GM21515 (cell line): ENCODE measurements at regions not wholly inside any gene's neighbourhood (a gene's known extent, or its start where the extent isn't known, plus 50 kb on each side); places are given as distances from the start of the nearest gene placed in this dataset.
"Not testable (repeated sequence)": the region's sequence is repeated elsewhere in the genome, so short reads cannot be mapped to it uniquely, and the experiment has no call there.

Source experiments
- ATAC-seq: cut with Tn5 transposase; IDR thresholded peaks from one replicate; pipeline ENCODE4 v1.9.1; 2021; ENCODE audit not compliant: unreplicated experiment

DNA sequence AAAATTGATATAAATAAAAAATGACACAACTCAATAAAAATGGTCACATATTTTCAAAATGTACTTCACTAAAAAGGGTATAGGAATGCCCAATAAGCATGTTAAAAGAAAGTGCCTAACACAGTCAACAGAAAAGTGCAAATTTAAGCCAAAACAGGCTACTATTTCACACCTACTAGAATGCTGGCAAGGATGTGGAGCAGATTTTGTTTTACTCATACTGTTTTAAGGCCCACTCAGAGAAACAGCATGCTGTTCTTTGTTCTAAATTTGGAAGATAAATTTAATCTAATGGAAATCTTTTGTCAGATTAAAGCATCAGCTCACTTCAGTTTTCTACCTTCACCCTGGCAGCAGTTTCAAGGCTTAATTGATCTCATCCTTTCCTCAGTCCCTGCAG lies 576.8 kb upstream of the HS3ST1 start:
- ATAC-seq: no peak

DNA sequence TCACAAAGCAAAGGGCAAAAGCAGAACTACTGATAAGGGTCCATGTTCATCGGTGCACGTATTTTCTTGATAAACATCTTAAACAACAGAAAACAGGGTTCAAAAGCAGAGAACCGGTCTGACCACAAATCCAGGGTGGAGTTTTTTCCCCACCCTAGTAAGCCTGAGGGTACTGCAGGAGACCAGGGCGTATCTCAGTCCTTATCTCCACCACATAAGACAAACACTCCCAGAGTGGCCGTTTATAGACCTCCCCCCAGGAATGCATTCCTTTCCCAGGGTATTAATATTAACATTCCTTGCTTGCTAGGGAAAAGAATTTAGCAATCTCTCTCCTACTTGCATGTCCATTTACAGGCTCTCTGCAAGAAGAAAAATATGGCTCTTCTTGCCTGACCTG lies 567.9 kb upstream of the HS3ST1 start:
- ATAC-seq: not testable (repeated sequence)

DNA sequence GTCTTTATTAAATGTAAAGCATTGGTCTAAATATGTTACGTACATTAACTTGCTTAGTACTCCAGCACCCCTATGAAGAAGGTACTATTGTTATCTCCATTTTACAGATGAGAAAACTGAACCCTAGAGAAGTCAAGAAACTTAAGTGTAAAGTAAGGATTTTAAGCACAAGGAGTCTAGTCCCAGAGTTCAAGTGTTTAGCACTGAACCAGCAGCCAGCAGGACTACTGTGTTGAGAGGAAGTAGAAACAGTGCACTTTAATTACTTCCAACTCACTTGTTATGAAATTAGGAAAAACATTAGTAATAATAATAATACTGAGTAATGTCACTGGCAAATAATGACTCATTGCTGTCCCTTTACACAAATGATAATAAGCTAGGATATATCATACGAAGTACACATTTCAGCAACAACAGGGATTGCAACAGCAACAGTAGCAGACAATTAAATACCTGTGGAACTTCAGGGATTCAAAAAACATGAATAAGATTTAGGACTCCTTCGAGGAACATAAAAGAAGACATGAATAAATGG lies 548.1 kb upstream of the HS3ST1 start:
- ATAC-seq: no peak

DNA sequence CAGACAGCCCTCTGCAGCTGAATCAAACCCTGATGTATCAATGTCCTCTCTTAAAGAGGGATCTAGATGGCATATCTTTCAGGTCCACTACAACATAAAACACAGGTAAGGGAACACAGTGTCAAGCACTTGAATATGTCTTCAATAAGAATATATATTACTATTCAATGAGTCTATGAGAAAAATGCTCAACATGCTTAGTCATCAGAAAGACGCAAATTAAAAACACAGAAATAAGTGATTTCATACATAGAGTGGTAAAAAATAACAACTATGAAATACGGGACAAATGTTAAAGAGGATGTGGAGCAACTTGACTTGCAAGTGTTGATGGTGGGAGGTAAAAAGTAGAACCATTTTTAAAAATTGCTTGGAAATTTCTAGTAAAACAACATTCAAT lies 544.6 kb upstream of the HS3ST1 start:
- ATAC-seq: no peak

DNA sequence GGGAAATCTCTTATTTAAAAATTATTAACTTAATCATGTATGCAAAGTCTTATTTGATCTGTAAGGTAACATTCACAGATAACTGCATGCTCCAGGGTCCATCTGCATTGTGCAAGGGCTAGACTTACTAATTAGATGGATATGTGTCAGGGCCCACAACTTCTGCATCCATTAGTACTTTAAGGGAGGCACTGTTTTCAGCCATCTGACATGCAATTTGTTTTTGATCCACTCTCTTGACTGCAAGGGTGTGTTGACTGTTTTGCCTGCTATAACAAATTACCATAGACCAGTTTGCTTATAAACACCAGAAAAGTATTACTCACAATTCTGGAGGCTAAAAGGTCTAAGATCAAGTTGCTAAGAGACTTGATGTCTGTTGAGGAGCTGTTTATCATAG lies 542.1 kb upstream of the HS3ST1 start:
- no peak for ATAC-seq

DNA sequence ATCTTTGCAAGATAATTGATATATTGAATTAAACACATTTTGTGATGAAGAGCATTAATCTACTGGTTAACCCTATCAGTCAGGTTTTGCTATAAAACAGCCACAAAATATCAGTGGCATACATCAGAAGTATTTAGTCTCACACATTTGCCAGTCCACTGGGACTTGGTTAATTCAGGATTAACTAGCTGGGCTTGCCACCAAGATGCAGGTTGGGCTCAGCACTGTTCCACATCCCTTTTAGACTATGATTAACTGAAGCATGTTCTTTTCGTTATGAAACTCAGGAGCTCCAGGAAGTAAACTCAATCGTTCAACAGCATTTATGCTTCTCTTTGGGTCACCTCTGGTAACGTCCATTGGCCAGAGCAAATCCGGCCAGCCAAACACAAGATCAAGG lies 538.1 kb upstream of the HS3ST1 start:
- ATAC-seq: no peak

DNA sequence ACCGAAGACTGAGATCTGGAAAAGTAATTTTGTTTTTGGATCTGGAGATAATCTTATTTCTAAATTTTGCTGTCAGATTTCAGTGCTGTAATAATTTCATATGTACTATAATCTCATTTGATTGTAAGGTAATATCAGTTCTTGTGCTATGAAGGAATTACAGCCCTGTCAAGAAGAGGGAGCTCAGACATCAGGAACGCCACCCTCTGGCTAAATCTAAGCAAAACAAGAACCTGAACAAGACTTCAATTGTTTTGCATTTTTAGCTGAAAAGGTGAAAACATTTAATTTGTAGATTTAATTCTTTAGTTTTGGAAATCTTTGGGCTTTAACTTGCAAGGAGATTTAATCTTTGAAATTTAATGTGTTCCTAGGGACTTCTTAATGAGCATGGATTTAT lies 525.4 kb upstream of the HS3ST1 start:
- no peak for ATAC-seq

DNA sequence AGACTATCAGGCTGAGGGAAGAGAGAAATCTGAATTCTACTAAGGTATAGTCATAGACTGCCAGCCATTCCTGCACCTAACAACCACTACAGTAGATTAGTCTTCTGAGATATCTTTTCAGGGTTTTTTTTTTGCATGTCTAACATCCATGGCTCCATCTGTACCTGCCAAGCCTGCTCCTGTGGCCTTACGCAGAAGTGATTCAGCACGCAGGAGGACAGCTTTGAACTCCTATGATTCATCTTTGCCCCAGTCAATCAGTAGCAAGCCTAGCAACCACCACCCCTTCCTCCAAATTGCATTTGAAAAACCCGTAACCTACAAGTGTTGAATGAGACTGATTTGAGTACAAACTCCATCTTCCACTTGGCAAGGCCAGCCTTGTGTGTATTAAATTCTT lies 520.7 kb upstream of the HS3ST1 start:
- ATAC-seq: no peak

DNA sequence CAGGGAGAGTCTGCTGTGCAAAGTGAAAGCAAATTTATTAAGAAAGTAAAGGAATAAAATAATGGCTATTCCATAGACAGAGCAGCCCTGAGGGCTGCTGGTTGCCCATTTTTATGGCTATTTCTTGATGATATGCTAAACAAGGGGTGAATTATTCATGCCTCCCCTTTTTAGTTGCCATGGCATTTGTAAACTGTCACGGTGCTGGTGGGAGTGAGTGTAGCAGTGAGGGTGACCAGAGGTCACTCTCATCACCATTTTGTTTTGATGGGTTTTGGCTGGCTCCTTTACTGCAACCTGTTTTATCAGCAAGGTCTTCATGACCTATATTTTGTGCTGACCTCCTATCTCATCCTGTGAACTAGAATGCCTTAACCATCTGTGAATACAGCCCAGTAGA lies 518.9 kb upstream of the HS3ST1 start:
- not testable (repeated sequence) for ATAC-seq

DNA sequence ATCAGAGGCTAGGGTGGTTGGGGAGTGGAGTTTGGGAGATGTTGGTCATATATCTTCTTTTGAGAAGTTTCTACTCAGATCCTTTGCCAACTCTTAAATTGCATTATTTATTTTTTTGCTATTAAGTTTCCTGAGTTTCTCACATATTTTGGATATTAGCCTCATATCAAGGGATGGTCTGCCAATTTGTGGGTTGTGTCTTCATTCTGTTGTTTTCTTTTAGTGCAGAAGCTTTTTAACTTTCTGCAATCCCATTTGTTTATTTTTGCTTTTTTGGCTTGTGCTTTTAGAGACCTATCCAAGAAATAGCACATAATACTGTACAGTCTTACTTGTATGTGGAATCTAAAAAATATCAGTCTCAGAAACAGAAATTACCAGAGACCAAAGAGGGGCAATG lies 509.2 kb upstream of the HS3ST1 start:
- no peak for ATAC-seq

DNA sequence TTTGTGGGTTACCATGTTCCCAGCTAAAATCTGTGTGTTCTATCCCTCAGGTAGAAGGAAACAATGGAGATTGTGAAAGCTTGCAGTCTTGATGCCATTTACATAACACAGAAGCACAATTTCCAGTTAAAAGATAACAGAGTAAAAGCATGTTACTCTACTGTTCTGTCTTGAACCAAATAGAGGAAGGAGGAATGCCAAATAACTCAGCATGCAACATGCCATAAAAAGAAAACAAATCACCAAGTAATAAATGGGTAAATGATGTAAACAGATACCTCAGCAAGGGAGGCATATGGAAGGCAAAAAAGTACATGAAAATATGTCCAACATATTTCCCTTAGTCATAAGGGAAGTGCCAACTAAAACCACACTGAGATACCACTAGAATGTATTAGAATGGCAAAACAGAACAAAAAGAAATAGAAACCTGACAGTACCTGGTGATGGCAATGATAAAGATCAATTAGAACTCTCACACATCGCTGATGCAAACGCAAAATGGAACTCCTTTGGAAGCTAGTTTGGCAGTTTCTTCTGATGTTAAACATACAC lies 502.6 kb upstream of the HS3ST1 start:
- no peak for ATAC-seq

DNA sequence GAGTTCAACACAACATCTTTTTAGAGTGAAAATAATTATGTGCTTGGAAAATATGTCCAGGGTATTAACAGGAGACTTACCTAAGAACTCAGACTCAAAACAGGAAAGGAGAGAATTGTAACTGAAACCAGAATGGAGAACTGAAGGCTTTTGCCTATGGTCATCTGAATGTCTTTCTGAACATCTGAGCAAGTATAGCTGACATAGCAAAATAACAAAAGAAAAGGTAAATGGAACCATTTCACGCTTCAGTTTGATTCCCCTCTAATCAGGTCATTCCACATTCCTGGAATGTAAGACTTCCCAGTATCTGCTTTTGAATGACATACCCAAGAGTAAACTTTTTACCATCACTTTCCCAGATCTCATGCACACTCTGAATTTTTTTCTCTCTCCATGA lies 500.4 kb upstream of the HS3ST1 start:
- ATAC-seq: no peak

DNA sequence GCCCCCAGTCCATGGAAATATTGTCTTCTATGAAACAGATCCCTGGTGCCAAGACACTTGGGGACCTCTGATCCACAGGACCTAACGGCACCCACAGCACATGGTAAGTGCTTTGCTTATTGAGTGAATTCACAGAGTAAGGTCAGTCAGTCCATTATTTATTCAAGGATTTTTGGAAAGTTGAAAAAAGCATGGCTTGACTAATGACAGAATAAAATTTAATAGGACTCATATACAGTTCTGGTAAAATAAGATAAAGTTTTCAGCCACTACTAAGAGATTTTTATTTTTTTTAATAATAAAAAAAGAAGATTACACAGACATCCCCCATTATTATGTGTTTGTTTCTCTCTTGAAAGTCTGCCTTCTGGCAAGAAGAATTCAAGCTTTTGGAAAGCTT lies 490.6 kb upstream of the HS3ST1 start:
- no peak for ATAC-seq

DNA sequence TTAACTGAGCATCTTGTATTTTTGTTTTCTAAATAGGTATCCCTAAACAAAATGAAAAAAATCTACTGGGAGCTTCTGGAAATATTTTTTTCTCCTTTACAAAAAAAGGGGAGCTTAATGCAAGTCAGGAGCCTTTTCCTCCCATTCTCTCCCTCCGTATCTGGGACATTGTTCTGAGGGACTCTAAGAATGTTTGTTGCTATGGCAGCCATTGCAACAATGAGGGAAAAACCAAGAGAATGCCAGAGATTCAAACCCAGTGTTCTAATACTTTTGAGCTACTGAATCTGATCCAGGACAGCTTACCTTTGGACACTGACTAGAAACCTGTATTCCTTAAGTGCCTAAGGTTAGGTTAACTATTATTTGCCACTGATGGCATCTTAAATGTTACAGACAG lies 485.7 kb upstream of the HS3ST1 start:
- no peak for ATAC-seq

DNA sequence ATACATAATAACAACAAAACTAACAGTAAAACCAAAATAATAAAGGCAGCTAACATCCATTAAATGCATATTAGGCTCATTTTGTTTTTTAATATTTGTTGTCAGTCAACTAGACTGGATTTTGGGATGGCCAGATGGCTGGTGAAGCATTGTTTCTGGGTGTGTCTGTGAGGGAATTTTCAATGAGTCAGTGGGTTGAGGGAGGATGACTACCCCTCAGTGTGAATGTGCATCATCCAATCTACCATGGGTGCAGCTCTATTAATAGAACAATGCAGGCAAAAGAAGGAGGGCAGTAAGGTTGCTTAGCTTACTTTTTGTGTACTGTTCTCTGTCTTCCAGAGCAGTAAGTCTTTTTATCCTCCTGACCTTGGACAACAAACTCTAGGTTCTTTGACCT lies 484.2 kb upstream of the HS3ST1 start:
- ATAC-seq: no peak

DNA sequence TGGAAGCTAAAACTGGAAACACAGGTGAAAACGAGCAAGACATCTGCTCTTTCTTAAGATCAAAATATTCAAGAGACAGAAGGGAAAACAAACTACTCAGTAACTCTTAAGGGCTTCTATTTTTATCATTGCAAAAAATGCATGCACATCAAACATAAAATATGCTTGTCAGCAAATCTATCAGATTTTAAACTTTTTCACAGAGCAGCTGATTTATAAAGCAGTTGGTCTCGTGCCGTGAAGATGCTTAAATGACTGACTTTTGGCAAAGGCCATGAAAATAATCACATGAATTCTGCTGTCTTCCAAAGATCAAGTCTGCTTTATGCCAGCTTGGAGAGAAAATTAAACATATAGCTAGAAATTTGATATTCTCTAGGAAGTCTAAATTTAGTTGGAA lies 482.1 kb upstream of the HS3ST1 start:
- no peak for ATAC-seq

DNA sequence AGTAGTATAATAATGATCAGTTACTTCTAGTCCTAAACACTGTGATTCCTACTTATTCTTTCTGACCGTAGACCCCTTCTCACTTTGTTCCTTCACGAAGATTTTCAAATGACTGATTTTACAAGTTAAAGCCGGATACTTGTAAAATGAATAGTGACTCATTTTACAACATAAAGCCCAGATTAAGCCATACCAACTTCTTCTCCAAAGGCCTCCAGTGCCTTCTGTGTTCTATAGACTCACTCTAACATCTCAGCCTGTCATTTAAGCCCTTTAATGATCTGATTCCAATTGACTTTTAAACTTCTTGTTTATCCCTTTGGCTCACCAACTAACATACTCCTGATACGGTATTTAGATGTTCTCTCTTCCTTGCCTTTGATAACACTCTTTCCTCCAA lies 480.0 kb upstream of the HS3ST1 start:
- no peak for ATAC-seq

DNA sequence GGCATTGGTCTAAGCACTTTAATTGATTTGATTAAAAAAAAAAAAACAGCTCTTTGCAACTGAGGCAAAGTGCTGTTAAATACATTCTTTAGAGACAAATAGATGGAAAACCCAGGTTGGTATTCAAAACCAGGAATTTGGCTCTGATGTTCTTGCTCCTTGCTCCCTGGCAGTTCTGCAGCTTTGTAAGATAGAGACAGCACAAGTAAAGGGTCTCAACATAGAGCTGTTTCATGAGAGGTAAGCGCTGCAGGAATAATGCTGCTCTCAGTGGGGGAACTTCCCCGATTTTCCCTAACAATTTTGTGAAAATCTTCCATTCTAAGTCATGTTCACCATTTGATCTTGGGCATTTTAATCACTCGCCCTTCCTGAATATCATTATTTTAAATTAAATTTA lies 479.5 kb upstream of the HS3ST1 start:
- ATAC-seq: no peak

DNA sequence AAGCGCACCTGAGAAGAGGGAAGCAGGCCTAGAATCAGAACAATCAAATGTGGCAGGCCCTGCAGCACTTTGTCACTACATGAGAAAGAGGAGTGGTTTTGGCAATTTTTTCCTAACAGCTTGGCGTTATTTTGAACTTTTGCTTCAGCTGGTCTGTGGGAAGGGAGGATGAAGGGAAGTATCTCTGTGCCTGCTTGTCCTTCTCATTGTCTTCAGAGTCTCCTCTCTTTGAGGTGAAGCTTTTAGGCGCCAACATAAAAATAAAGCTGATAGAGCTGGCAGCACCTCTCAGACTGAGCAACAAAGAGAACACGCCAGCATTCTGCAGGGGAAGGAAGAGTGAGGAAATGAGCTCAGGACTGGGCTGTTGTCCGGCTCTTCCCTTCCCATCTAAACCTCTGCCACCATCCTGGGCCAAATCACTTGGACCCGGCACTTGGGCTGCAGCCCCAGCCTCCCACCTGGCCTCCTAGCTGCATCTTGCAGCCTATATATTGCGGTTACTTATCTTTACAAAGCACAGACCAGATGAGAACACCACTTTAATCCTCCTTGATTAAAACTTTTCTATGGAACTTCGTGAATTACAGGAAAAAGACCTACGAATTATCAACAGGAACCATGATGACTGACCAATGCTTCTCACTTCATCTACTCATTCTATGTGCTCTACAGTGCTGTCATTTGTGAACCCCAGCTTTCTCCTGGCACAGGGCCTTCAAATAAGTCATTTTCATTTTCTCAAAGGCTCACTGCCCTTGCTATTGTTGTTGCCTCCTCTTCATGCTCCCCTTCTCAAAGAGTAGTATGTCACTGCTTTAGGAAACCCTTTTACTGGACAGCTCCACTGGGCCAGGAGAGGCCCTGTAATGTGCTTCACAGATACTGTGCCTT lies 476.4 kb upstream of the HS3ST1 start:
- no peak for ATAC-seq

DNA sequence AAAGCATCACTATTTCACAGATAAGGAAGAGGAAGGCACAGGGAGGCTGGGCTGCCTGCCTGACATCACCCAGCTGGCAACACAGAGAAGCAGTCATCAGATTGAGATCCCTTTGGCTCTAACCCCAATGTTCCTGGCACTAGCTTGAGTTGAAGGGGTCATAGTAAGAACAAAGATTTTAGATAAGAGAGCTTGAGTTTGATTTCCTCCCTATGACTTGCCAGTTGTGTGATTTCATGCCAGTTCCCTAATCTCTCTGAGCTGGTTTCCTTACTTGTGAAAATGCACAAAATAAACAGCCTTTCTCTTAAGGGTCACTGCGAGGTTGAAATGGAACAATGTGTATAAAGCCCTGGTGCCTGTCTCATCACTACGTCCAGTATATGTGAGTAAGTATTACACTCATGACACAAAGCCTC lies 475.4 kb upstream of the HS3ST1 start:
- ATAC-seq: no peak

DNA sequence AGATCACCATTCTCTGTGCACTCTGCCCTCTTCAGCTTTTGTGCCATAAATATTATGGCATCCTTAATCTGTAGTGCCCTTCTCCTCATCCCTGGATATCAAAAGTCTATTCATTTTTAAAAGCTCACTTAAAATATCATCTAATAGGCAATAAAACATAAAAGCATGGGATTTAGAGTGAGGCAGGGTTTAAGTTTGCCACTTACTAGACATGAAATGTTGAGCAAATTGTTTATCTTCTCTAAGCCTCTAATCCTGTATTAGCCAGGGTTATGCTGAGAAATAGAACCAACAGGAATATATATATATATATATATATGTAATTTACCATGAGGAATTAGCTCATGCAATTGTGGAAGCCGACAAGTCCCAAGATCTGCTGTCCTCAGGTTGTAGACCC lies 472.4 kb upstream of the HS3ST1 start:
- no peak for ATAC-seq

DNA sequence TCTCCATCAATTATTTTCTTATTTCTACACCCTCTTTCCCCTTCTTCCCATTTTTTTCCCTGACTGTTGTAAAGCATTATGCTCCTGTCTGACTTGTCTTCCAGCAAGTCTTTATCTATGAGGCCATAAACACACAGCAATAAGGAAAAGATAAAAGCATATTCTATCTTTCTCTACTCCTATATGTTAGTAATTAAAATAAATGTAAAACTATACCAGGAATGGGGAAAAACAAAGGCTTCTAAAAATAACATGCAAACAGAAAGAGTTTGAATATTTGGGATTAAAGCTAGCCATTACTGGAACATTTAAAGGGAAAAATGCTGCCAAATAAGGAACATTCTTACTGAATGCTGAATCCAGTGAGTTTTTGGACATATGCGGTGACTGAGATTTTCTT lies 471.7 kb upstream of the HS3ST1 start:
- no peak for ATAC-seq

DNA sequence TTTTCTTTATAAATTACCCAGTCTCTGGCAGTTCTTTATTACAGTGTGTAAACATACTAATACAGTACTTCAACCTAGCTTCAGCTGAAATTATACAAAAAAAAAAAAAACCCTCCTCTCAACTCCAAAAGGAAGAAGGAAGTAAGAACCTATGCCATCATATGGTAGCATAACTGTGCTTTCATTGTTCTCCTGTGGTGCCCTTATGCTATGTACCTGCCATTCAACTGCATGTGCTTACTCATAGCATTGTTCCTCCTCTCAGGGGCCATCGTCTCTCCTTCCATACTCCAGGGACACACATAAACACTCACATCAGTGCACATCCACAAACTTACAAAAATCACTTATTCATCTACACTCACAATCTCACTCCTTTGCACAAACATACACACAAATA lies 470.1 kb upstream of the HS3ST1 start:
- ATAC-seq: no peak
